ENCODE measurements at regions not wholly inside any gene's neighbourhood (a gene's known extent, or its start where the extent isn't known, plus 50 kb on each side); places are given as distances from the start of the nearest gene placed in this dataset.
"Not testable (repeated sequence)": the region's sequence is repeated elsewhere in the genome, so short reads cannot be mapped to it uniquely, and the experiment has no call there.

DNA sequence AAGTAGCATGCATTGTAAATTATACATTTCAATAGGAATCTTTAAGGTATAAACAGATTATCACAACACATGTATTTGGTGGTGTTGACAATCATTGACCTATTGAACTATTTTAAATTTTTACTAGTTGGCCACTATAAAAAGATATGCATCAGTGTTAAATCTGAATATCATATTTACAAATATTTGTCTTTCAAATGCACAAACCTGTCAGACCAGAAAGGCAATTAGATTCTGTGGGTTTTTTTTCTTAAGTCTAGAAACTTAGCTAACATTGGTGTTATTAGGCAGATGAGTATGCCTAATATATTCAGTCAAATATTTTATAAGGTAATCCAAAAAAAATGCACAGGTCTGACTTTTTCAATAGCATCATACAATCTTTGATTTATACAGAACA lies 241.4 kb upstream of the DGKB start:
- no peak for ATAC-seq (replicated peaks in 6 of 8)
- Histone ChIP-seq H3K4me1 (replicated peaks in 1 of 2) (peaks cover 0 to 6% of the 10 kb centered on the region in 2 donors), H3K4me3 (no peak overlapping the region), H3K27ac (no peak overlapping the region)
- in situ Hi-C loops (cut with MboI; ENCODE audit: low pct_unique_long_range_greater_than_20kb in 2 of 9, low sequenced_read_pairs in 9 of 9, unreplicated experiment in 9 of 9): no loop called here

- no peak overlapping the region for H3K4me3 ChIP-seq
- in situ Hi-C loops (cut with MboI; ENCODE audit: low pct_unique_long_range_greater_than_20kb in 2 of 9, low sequenced_read_pairs in 9 of 9, unreplicated experiment in 9 of 9): no loop called here
- no peak overlapping the region for H3K27ac ChIP-seq
- no peak for ATAC-seq (replicated peaks in 6 of 8)
- peaks cover 0 to 6% of the 10 kb centered on the region in 2 donors for H3K4me1 ChIP-seq (replicated peaks in 1 of 2)
- WGBS, 10 experiments: 63 to 94% (median 75%) methylated on average over 2 to 3 of the region's 3 CpGs; no CpG with 5 or more reads in 3 of the 10 experiments
These were observed 240.6 kb upstream of the DGKB start for GRCh38 chr7:15143121-15143520.

GRCh38 chr7:15140431-15140830 lies 237.9 kb upstream of the DGKB start:
- Histone ChIP-seq H3K27ac (no peak overlapping the region), H3K4me3 (no peak overlapping the region), H3K4me1 (replicated peaks in 1 of 2) (peaks cover 0 to 6% of the 10 kb centered on the region in 2 donors)
- 70 to 100% (median 97%) methylated on average over 1 to 2 of the region's 2 CpGs for WGBS, 10 experiments
- no peak for ATAC-seq (replicated peaks in 6 of 8)
- in situ Hi-C loops (cut with MboI; ENCODE audit: low pct_unique_long_range_greater_than_20kb in 2 of 9, low sequenced_read_pairs in 9 of 9, unreplicated experiment in 9 of 9): no loop called here

GRCh38 chr7:15131661-15132060 lies 229.1 kb upstream of the DGKB start:
- no peak overlapping the region for H3K4me3 ChIP-seq
- no peak for ATAC-seq (replicated peaks in 6 of 8)
- H3K4me1 ChIP-seq (replicated peaks in 1 of 2): no peaks in the 10 kb centered on the region
- 71 to 100% (median 100%) methylated on average over 1 of the region's 1 CpG; no CpG with 5 or more reads in 6 of the 10 experiments for whole genome bisulfite sequencing, 10 experiments
- H3K27ac ChIP-seq: no peak overlapping the region
- in situ Hi-C loops (cut with MboI; ENCODE audit: low pct_unique_long_range_greater_than_20kb in 2 of 9, low sequenced_read_pairs in 9 of 9, unreplicated experiment in 9 of 9): no loop called here

DNA sequence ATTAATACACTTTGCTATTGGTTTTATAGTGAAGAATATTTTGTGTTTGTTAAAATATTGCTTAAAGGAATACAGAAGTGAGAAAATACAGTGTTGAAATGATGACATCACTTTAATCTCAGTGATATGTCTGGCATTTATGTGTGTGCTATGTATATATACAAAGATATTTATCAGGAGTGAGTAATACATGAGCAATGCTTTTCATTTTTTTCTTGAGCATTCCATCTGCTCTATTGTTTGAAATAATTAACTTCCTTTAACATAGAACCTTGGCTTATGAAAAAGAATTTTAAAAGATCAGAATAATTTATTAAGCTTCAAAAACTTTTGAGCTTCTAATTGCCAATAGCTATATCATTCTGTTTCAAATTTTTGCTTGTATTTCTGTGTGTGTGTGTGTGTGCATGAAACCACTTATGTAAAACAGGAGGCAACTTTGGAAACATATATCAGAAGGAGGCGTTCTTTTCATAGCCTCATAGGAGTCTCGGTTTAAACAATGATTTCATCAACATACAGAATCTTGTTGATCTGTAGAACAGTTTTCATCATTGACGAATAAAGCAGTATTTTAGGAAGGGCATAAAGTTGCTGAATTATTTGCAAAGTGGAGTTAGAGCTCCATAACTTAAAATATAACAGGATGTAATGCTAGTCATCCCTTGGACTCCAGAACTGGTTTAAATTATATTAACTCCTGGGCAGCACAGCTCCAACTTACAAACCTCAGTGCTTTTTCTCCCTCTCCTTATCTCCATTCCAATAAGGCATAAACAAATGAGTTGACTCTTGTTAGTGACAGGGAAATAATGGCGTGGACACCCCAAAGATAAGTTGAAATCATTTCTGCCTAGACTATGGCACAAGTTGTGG lies 228.4 kb upstream of the DGKB start:
- Histone ChIP-seq H3K4me3 (no peak overlapping the region), H3K27ac (no peak overlapping the region), H3K4me1 (replicated peaks in 1 of 2) (no peaks in the 10 kb centered on the region)
- in situ Hi-C loops (cut with MboI; ENCODE audit: low pct_unique_long_range_greater_than_20kb in 2 of 9, low sequenced_read_pairs in 9 of 9, unreplicated experiment in 9 of 9): no loop called here
- peak in 6 of 8 experiments; percentile 51 to 78 (median 73) for ATAC-seq (replicated peaks in 6 of 8)
- 29 to 92% (median 62%) methylated on average over 2 to 4 of the region's 4 CpGs; no CpG with 5 or more reads in 1 of the 10 experiments for WGBS, 10 experiments

DNA sequence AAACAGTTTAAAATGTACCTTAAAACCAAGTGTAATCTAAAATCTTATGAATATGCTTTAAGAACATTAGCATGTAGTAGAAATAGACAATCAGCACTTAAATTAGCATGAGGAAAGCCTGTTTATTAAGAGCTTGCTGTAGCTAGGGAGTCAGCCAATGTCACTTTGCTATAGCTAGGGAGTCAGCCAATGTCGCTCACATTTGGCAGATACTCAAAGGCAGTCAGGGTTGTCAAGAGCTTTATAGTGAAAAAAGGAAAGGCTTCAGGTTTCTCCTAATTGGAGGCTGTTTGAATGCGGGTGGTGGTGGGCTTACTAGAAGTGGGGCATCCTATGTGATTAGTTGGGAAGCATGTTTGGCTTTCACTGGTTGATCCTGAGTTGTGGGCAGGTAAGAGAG lies 226.2 kb upstream of the DGKB start:
- H3K4me3 ChIP-seq: no peak overlapping the region
- no peak overlapping the region for H3K27ac ChIP-seq
- no peak for ATAC-seq (replicated peaks in 6 of 8)
- WGBS, 10 experiments: 13 to 100% (median 100%) methylated on average over 1 to 2 of the region's 2 CpGs; no CpG with 5 or more reads in 2 of the 10 experiments
- in situ Hi-C loops (cut with MboI; ENCODE audit: low pct_unique_long_range_greater_than_20kb in 2 of 9, low sequenced_read_pairs in 9 of 9, unreplicated experiment in 9 of 9): no loop called here
- no peaks in the 10 kb centered on the region for H3K4me1 ChIP-seq (replicated peaks in 1 of 2)

DNA sequence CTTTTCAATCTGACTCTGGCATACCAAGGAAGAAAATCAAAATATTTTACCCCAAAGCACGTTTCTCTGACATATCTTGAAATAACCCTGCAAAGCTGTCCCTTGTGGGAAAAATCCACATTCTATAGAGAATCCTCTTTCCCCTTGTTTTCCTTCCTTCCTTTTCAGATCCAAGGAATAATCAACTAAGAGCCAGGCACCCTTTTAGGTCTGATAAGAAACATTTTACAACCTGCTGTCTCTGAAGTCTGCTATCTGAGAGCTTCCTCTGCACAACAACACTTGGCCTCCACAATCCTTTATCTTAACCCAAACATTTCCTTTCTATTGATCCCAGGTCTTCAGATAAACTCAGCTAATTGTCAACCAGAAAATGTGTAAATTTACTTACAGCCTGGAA lies 224.1 kb upstream of the DGKB start:
- ATAC-seq (replicated peaks in 6 of 8); in situ Hi-C loops (cut with MboI; ENCODE audit: low pct_unique_long_range_greater_than_20kb in 2 of 9, low sequenced_read_pairs in 9 of 9, unreplicated experiment in 9 of 9): not testable (repeated sequence)

DNA sequence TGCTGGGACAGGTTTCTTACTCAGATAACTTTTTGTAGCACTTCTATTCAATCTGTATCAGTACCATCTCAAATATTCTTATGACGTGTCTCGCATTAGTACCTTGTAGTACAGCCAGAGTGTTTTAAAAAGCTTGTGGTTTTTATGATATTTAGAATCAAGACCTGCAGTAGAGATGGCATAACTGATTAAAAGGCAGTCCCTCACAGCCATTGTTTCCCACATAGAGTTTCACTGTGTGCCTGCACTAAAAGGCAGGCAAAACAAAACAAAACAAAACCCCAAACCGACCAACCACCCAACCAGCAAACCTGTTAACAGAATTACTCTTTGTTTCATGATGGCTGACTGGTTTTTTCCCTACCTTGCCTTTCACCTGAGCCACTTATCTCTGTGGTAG lies 221.3 kb upstream of the DGKB start:
- Histone ChIP-seq H3K4me1 (replicated peaks in 1 of 2) (no peaks in the 10 kb centered on the region), H3K27ac (no peak overlapping the region), H3K4me3 (no peak overlapping the region)
- in situ Hi-C loops (cut with MboI; ENCODE audit: low pct_unique_long_range_greater_than_20kb in 2 of 9, low sequenced_read_pairs in 9 of 9, unreplicated experiment in 9 of 9): no loop called here
- ATAC-seq (replicated peaks in 6 of 8): no peak
- WGBS, 10 experiments: 0 to 100% (median 81%) methylated on average over 1 to 3 of the region's 3 CpGs; no CpG with 5 or more reads in 1 of the 10 experiments

More for the DNA sequence above, 224.1 kb upstream of the DGKB start:
- H3K4me3 ChIP-seq; H3K4me1 ChIP-seq (replicated peaks in 1 of 2); H3K27ac ChIP-seq: not testable (repeated sequence)
- 56 to 100% (median 75%) methylated on average over 1 of the region's 1 CpG; no CpG with 5 or more reads in 3 of the 10 experiments for WGBS, 10 experiments

- 11 to 100% (median 76%) methylated on average over 1 of the region's 1 CpG; no CpG with 5 or more reads in 4 of the 10 experiments for WGBS, 10 experiments
- no peaks in the 10 kb centered on the region for H3K4me1 ChIP-seq (replicated peaks in 1 of 2)
- in situ Hi-C loops (cut with MboI; ENCODE audit: low pct_unique_long_range_greater_than_20kb in 2 of 9, low sequenced_read_pairs in 9 of 9, unreplicated experiment in 9 of 9): no loop called here
- no peak overlapping the region for H3K4me3 ChIP-seq
- no peak overlapping the region for H3K27ac ChIP-seq
- ATAC-seq (replicated peaks in 6 of 8): no peak
These were observed 211.2 kb upstream of the DGKB start for GRCh38 chr7:15113752-15114151.

DNA sequence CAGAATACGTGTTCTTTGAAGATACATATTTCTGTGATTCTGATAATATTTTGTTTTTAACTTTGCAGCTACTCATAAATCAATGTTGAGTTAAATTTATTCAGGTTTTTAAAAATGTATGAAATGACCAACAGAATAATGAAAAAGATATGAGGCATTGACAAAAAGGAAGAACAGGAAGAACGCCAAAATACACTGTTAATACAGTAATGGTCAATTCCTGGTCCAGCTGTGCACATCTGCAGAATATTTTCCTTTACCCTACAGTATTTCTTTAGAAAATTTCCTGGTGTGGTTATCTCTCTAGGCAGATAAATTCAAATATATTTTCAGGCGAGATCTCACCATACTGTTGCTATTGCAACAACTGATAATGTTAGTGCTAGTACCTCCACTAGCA lies 203.2 kb upstream of the DGKB start:
- ATAC-seq (replicated peaks in 6 of 8): no peak

GRCh38 chr7:15104411-15105092 lies 202.0 kb upstream of the DGKB start:
- in situ Hi-C loops (cut with MboI; ENCODE audit: low pct_unique_long_range_greater_than_20kb in 2 of 9, low sequenced_read_pairs in 9 of 9, unreplicated experiment in 9 of 9): no loop called here
- H3K4me1 ChIP-seq (replicated peaks in 1 of 2): peaks cover 0 to 10% of the 10 kb centered on the region in 2 donors
- peak in 6 of 8 experiments; percentile 71 to 99 (median 96) for ATAC-seq (replicated peaks in 6 of 8)
- WGBS, 10 experiments: 0 to 50% (median 37%) methylated on average over 1 of the region's 1 CpG; no CpG with 5 or more reads in 2 of the 10 experiments
- H3K27ac ChIP-seq: no peak overlapping the region
- H3K4me3 ChIP-seq: no peak overlapping the region

More for the DNA sequence above, 203.2 kb upstream of the DGKB start:
- in situ Hi-C loops (cut with MboI; ENCODE audit: low pct_unique_long_range_greater_than_20kb in 2 of 9, low sequenced_read_pairs in 9 of 9, unreplicated experiment in 9 of 9): no loop called here
- 34 to 100% (median 94%) methylated on average over 1 to 3 of the region's 3 CpGs for WGBS, 10 experiments
- Histone ChIP-seq H3K27ac (no peak overlapping the region), H3K4me3 (no peak overlapping the region), H3K4me1 (replicated peaks in 1 of 2) (peaks cover 0 to 10% of the 10 kb centered on the region in 2 donors)

GRCh38 chr7:15099074-15099473 lies 196.5 kb upstream of the DGKB start:
- in situ Hi-C loops (cut with MboI; ENCODE audit: low pct_unique_long_range_greater_than_20kb in 2 of 9, low sequenced_read_pairs in 9 of 9, unreplicated experiment in 9 of 9): no loop called here
- Histone ChIP-seq H3K4me3 (no peak overlapping the region), H3K4me1 (replicated peaks in 1 of 2) (peaks cover 0 to under 1% of the 10 kb centered on the region in 2 donors), H3K27ac (no peak overlapping the region)
- no peak for ATAC-seq (replicated peaks in 6 of 8)

GRCh38 chr7:15096853-15097252 lies 194.3 kb upstream of the DGKB start:
- Histone ChIP-seq H3K4me3 (no peak overlapping the region), H3K4me1 (replicated peaks in 1 of 2) (no peaks in the 10 kb centered on the region), H3K27ac (no peak overlapping the region)
- in situ Hi-C loops (cut with MboI; ENCODE audit: low pct_unique_long_range_greater_than_20kb in 2 of 9, low sequenced_read_pairs in 9 of 9, unreplicated experiment in 9 of 9): no loop called here
- ATAC-seq (replicated peaks in 6 of 8): no peak
- 20 to 94% (median 92%) methylated on average over 1 to 4 of the region's 4 CpGs; no CpG with 5 or more reads in 5 of the 10 experiments for WGBS, 10 experiments
